Suprapubic skin (tissue), 4 donors: ENCODE measurements at regions not wholly inside any gene's neighbourhood (a gene's known extent, or its start where the extent isn't known, plus 50 kb on each side); places are given as distances from the start of the nearest gene placed in this dataset.

Source experiments
- DNase-seq, 2 donors: peaks; one replicate each; pipeline ENCODE4 v3.0.0-alpha.2; 2019; ENCODE audit warnings: low spot score in 2 of 2
- H3K27ac ChIP-seq: fragments of 200-600 bp; sonication (generic); one replicate; pipeline ENCODE4 v1.5.1; 2019
- H3K27me3 ChIP-seq: fragments of 200-600 bp; sonication (generic); one replicate; pipeline ENCODE4 v1.5.1; 2019
- H3K36me3 ChIP-seq: fragments of 200-600 bp; sonication (generic); one replicate; pipeline ENCODE4 v1.5.1; 2019
- H3K4me1 ChIP-seq: fragments of 200-600 bp; sonication (generic); one replicate; pipeline ENCODE4 v1.5.1; 2019
- H3K4me3 ChIP-seq: fragments of 200-600 bp; sonication (generic); one replicate; pipeline ENCODE4 v1.5.1; 2019; ENCODE audit warnings: mild to moderate bottlenecking
- H3K9me3 ChIP-seq: fragments of 200-600 bp; sonication (generic); one replicate; pipeline ENCODE4 v1.5.1; 2019
- EP300 ChIP-seq: sonication (generic); formaldehyde crosslinking; IDR thresholded peaks from one replicate; pipeline ENCODE4 v1.6.1; 2017; ENCODE audit warnings: antibody characterized with exemption
- POLR2A ChIP-seq, 2 donors: fragments of 450-650 bp; IDR thresholded peaks; one replicate each; pipeline ENCODE4 v1.6.1; 2017; ENCODE audit warnings: antibody characterized with exemption in 2 of 2, mild to moderate bottlenecking in 2 of 2, moderate library complexity in 2 of 2
- POLR2AphosphoS5 ChIP-seq, 3 donors: sonication (generic); formaldehyde crosslinking; IDR thresholded peaks; one replicate each; pipeline ENCODE4 v1.6.1; 2017; ENCODE audit warnings: antibody characterized with exemption in 3 of 3
- WGBS: methylation state at CpG from one replicate; pipeline ENCODE4 v1.1.5; 2018; 5-methylcytosine and 5-hydroxymethylcytosine counted together
- TF ChIP-seq, protein P1 (sequence below), 2 donors: fragments of 200-600 bp in 1 of 2; fragments of 450-650 bp in 1 of 2; sonication (generic) in 1 of 2; IDR thresholded peaks; one replicate each; pipeline ENCODE4 v1.5.1; 2016 to 2019; ENCODE audit warnings: antibody characterized with exemption in 2 of 2, mild to moderate bottlenecking in 1 of 2, moderate library complexity in 1 of 2

DNA sequence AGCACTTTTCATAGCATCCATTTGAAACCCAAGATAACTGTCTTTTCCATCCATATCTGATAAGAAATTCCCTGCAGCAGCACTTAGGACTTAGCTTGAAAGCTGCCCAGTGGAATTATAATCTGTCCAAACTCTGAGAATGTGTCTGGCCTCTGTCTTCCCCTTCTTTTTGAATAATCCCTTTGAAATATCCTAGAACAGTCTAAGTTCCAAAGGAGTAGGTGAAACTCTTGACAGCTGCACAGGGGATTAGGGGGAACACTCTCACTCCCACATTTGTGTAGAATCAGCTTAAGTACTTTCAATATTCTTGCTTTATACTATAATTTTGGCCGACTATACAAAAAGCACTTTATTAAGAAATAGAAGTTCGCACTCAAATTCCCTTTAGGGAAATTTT is 157.7 kb downstream of the PAPSS1 start:
- Histone ChIP-seq H3K36me3 (no peaks in the 10 kb centered on the region), H3K9me3 (peaks cover 10% of the 10 kb centered on the region), H3K4me1 (no peaks in the 10 kb centered on the region), H3K4me3 (no peak overlapping the region), H3K27ac (no peak overlapping the region), H3K27me3 (no peaks in the 10 kb centered on the region)
- 95% methylated on average over 2 of the region's 2 CpGs for WGBS
- TF ChIP-seq, protein P1, sequence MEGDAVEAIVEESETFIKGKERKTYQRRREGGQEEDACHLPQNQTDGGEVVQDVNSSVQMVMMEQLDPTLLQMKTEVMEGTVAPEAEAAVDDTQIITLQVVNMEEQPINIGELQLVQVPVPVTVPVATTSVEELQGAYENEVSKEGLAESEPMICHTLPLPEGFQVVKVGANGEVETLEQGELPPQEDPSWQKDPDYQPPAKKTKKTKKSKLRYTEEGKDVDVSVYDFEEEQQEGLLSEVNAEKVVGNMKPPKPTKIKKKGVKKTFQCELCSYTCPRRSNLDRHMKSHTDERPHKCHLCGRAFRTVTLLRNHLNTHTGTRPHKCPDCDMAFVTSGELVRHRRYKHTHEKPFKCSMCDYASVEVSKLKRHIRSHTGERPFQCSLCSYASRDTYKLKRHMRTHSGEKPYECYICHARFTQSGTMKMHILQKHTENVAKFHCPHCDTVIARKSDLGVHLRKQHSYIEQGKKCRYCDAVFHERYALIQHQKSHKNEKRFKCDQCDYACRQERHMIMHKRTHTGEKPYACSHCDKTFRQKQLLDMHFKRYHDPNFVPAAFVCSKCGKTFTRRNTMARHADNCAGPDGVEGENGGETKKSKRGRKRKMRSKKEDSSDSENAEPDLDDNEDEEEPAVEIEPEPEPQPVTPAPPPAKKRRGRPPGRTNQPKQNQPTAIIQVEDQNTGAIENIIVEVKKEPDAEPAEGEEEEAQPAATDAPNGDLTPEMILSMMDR (IDR thresholded peaks at IDR 0.05), result no peak
- TF ChIP-seq POLR2AphosphoS5 (IDR thresholded peaks at IDR 0.05) (no peak), POLR2A (IDR thresholded peaks at IDR 0.05) (no peak), EP300 (no peak)
- DNase-seq, result no peak

DNA sequence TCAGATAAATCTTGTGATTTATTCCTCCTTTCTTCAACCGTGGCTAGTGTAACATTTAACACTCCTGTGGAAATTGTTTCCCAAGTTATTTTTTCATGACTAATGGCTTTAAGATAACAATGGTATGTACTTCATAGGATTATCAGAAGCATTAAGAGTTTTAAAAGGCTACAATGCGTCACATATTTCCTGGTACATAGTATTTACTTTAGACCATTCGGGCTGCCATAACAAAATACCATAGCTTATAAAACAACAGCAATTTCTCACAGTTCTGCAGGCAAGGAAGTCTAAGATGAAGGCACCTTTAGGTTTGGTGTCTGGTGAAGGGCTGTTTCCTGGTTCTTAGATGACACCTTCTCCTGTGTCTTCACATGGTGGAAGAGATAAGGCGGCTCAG is 158.6 kb downstream of the PAPSS1 start:
- H3K27ac ChIP-seq, result no peak overlapping the region

DNA sequence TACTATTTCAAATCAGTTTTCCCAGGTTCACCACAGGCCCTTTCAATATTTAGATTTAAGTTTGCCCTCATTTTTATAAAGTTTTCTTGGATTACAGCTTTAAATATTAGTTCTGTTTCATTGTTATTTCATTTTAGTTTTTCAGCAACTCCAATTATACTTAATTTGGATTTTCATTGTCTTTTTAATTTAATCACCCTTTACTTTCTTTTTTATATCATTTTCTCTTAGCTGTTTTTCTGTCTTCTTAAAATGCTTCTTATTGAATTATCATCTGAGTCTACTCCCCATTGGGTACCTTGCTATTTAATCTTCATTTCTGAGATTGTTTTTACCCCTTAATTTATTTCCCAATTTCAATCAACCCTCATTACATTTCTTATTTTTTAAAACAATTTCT is 160.4 kb downstream of the PAPSS1 start:
- H3K36me3 ChIP-seq, result no peaks in the 10 kb centered on the region
- H3K4me1 ChIP-seq, result no peaks in the 10 kb centered on the region
- H3K27ac ChIP-seq, result no peak overlapping the region
- H3K4me3 ChIP-seq, result no peak overlapping the region
- DNase-seq, result no peak
- TF ChIP-seq POLR2AphosphoS5 (IDR thresholded peaks at IDR 0.05) (no peak), EP300 (no peak), POLR2A (IDR thresholded peaks at IDR 0.05) (no peak)
- TF ChIP-seq, protein P1 (IDR thresholded peaks at IDR 0.05), result no peak
- H3K27me3 ChIP-seq, result no peaks in the 10 kb centered on the region
- peaks cover 11% of the 10 kb centered on the region for H3K9me3 ChIP-seq

More for the DNA sequence above, 158.6 kb downstream of the PAPSS1 start:
- DNase-seq, result no peak
- TF ChIP-seq POLR2A (IDR thresholded peaks at IDR 0.05), result no peak
- no peak for TF ChIP-seq EP300
- TF ChIP-seq, protein P1 (IDR thresholded peaks at IDR 0.05), result no peak
- Histone ChIP-seq H3K9me3 (peaks cover 10% of the 10 kb centered on the region), H3K4me3 (no peak overlapping the region), H3K36me3 (no peaks in the 10 kb centered on the region), H3K4me1 (no peaks in the 10 kb centered on the region), H3K27me3 (no peaks in the 10 kb centered on the region)
- whole genome bisulfite sequencing, result 93% methylated on average over 4 of the region's 4 CpGs

DNA sequence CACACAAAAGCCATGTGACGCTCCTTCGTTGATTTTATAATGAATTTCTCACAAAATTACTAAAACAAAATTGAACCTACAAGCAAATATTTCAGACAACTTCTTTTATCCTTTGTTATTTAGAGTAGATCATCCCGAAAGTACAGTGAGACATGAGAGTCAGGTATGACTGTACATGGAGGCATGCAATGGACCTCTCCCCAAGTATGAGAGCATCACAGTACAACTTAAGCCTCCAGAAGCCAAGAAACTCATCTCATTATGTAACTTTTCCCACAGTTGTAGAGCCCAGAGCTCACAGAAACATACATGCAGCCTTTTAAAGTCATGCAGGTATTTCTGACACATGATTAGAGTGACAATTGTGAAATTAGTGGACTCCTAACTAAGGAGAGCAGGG is 167.7 kb downstream of the PAPSS1 start:
- DNase-seq, result no peak
- 89% methylated on average over 3 of the region's 3 CpGs for WGBS
- Histone ChIP-seq H3K4me3 (no peak overlapping the region), H3K36me3 (no peaks in the 10 kb centered on the region), H3K27ac (no peak overlapping the region), H3K9me3 (peaks cover 8% of the 10 kb centered on the region), H3K27me3 (no peaks in the 10 kb centered on the region), H3K4me1 (no peaks in the 10 kb centered on the region)
- TF ChIP-seq POLR2A (IDR thresholded peaks at IDR 0.05), result no peak
- TF ChIP-seq EP300, result no peak
- TF ChIP-seq POLR2AphosphoS5 (IDR thresholded peaks at IDR 0.05), result no peak
- TF ChIP-seq, protein P1 (IDR thresholded peaks at IDR 0.05), result no peak

DNA sequence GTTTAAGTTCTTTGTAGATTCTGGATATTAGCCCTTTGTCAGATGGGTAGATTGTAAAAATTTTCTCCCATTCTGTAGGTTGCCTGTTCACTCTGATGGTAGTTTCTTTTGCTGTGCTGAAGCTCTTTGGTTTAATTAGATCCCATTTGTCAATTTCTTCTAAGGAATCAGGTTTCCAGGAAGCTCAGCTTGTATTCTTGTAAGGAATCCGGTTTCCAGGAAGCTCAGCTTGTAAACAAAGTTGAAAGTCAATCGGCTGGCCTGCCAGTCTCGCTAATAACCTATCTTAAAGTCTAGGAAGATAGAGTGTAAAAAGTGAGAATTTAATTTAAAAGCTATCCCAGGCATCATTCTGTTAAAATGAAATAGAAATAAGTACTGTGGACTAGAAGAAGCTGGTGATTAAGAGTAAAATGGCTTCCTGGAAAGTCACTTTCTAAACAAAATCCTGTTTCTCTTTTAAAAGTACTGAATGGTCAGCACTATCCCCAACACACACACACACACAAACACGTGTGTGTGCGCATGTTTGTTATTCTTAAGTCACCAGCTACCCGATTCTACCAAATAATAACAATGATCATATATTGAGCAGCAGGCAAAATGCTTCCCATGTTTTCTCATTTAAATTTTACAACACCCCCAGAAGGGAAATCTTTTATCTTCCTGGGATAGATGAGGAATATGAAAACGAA is 171.7 kb downstream of the PAPSS1 start:
- TF ChIP-seq POLR2AphosphoS5 (IDR thresholded peaks at IDR 0.05) (no peak), EP300 (no peak), POLR2A (IDR thresholded peaks at IDR 0.05) (no peak)
- TF ChIP-seq, protein P1 (IDR thresholded peaks at IDR 0.05), result no peak
- Histone ChIP-seq H3K27ac (no peak overlapping the region), H3K4me1 (no peaks in the 10 kb centered on the region), H3K4me3 (no peak overlapping the region), H3K36me3 (no peaks in the 10 kb centered on the region), H3K27me3 (no peaks in the 10 kb centered on the region), H3K9me3 (no peaks in the 10 kb centered on the region)
- 60% methylated on average over 7 of the region's 7 CpGs for WGBS
- no peak for DNase-seq
